Stimulated activated CD4-positive, alpha-beta T cell treated with anti-CD3 and anti-CD28 coated beads, Interleukin-12 subunit alpha, Interleukin-12 subunit beta, amount 100 ng/mL, for 24 hours (primary cell): ENCODE measurements at regions not wholly inside any gene's neighbourhood (a gene's known extent, or its start where the extent isn't known, plus 50 kb on each side); places are given as distances from the start of the nearest gene placed in this dataset.

Experiments
- DNase-seq, 2 experiments: peaks; one replicate each; pipeline ENCODE4 v3.0.0-alpha.2; 2020; ENCODE audit warnings: low read depth in 2 of 2

DNA sequence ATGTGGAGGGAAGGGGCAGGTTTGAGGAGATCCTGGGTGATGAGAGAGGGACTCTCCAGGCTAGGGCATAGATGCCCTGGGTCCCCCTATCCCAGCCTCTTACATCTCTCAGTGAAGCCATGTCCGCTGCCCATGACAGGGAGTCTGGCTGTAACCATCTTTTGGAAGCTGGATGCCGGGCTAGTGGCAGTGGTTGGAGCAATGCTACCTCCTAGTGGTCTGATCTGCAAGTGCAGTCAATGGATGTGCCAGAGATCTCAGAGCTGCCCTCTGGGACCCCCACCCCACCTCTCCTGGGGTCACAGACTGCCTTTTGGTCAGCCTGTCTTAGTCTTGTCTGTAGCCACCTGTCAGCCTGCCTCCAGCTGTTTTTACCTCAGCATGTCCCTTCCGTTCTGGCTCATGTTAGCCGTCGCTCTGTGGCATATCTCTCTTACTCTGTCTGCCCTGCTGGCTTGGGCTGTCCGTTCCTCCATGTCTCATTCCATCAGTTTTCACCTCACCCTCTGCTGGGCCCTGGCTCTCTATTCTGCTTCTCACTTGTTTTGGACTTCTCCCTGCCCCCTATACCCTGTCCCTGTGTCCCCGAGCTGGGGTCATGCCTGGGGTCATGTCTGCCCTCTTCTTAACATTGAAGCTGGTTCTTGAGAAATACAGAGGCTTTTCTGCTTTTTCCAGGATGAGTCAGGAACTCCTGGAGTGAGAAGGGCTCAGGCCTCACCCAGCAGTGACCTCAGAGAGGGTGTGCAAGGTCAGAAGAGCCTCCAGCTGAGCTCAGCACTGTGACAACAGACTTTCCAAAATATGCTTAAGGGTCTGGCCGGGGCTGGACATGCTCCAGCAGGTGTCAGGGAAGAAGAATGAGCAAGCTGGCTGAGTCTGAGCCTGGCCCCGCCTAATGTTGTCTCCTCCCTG, 52.0 kb upstream of the THY1 start:
- DNase-seq = peak; percentile 28 to 45

- no peak for DNase-seq
Measured at GRCh38 chr11:119473901-119474681, 51.1 kb upstream of the THY1 start.

GRCh38 chr11:119473226-119473625, 50.3 kb upstream of the THY1 start:
- DNase-seq = no peak

DNA sequence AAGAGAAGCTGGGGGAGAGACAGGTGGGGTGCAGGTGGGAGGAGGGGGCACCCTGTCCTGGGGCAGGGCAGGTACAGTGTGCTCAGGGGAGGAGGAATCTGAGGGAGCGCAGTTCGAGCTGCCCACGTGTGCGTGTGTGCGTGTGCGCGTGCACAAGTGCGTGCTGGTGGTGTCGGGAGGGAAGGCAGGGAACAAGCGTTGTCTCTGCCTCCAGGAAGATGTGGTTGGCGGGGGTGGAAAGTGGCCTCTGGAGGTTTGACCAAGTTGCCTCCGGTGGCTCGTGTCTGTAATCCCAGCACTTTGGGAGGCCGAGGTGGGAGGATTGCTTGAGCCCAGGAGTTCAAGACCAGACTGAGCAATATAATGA, 49.9 kb upstream of the THY1 start:
- DNase-seq = no peak
